Liver (tissue), 8 donors: ENCODE measurements at regions not wholly inside any gene's neighbourhood (a gene's known extent, or its start where the extent isn't known, plus 50 kb on each side); places are given as distances from the start of the nearest gene placed in this dataset.
"Not testable (repeated sequence)": the region's sequence is repeated elsewhere in the genome, so short reads cannot be mapped to it uniquely, and the experiment has no call there.

Experiments
- DNase-seq: peaks from one replicate; pipeline ENCODE4 v3.0.0-alpha.2; 2017; ENCODE audit warnings: low spot score
- H3K27ac ChIP-seq, 2 donors: one replicate each; pipeline ENCODE4 v1.7.0; 2013; ENCODE audit warnings: inconsistent platforms in 2 of 2, low read length in 2 of 2, control low read depth in 1 of 2, low read depth in 1 of 2, mild to moderate bottlenecking in 1 of 2
- H3K27me3 ChIP-seq, 4 donors: one replicate each; pipeline versions ENCODE4 v1.6.1 to v1.7.0; 2013; ENCODE audit warnings: low read length in 3 of 4, inconsistent platforms in 1 of 4, mild to moderate bottlenecking in 1 of 4, moderate library complexity in 1 of 4; ENCODE audit not compliant: control insufficient read depth in 4 of 4, insufficient read depth in 4 of 4
- H3K36me3 ChIP-seq, 4 donors: one replicate each; pipeline versions ENCODE4 v1.6.1 to v1.7.0; 2013; ENCODE audit warnings: low read length in 3 of 4, mild to moderate bottlenecking in 3 of 4, low read depth in 1 of 4, moderate library complexity in 1 of 4; ENCODE audit not compliant: control insufficient read depth in 4 of 4, insufficient read depth in 3 of 4
- H3K4me1 ChIP-seq, 4 donors: one replicate each; pipeline versions ENCODE4 v1.6.1 to v1.7.0; 2013; ENCODE audit warnings: low read length in 3 of 4, mild to moderate bottlenecking in 3 of 4, moderate library complexity in 1 of 4; ENCODE audit not compliant: control insufficient read depth in 4 of 4, insufficient read depth in 4 of 4
- H3K4me3 ChIP-seq, 3 donors: one replicate each; pipeline versions ENCODE4 v1.6.1 to v1.7.0; 2013; ENCODE audit warnings: low read length in 3 of 3, control low read depth in 1 of 3, low read depth in 1 of 3, mild to moderate bottlenecking in 1 of 3
- H3K9ac ChIP-seq, 2 donors: one replicate each; pipeline ENCODE4 v1.7.0; 2013; ENCODE audit warnings: low read length in 2 of 2, mild to moderate bottlenecking in 2 of 2, moderate library complexity in 2 of 2, control low read depth in 1 of 2, low read depth in 1 of 2
- H3K9me3 ChIP-seq, 4 donors: one replicate each; pipeline versions ENCODE4 v1.6.1 to v1.7.0; 2013; ENCODE audit warnings: low read length in 3 of 4; ENCODE audit not compliant: control insufficient read depth in 4 of 4
- ATF3 ChIP-seq: IDR thresholded peaks from 2 replicates; pipeline ENCODE4 v1.6.1; 2016; ENCODE audit warnings: antibody characterized with exemption
- CTCF ChIP-seq: fragments of 150-350 bp; IDR thresholded peaks from 2 replicates; pipeline ENCODE4 v1.5.1; 2017; ENCODE audit warnings: improper control_type of control experiment, low read depth, low read length; ENCODE audit not compliant: missing input control
- EGR1 ChIP-seq, 2 donors: IDR thresholded peaks; 2 replicates each; pipeline ENCODE4 v1.6.1; 2016 to 2018; ENCODE audit warnings: antibody characterized with exemption in 2 of 2, low read depth in 2 of 2
- FOXA1 ChIP-seq: IDR thresholded peaks from 2 replicates; pipeline ENCODE4 v1.6.1; 2016; ENCODE audit warnings: antibody characterized with exemption
- GABPA ChIP-seq, 2 donors: IDR thresholded peaks in 1 of 2; conservative IDR thresholded peaks in 1 of 2; 2 replicates each; pipeline ENCODE4 v1.6.1; 2016; ENCODE audit warnings: antibody characterized with exemption in 2 of 2, mild to moderate bottlenecking in 1 of 2, moderate library complexity in 1 of 2
- HNF4A ChIP-seq, 2 donors: conservative IDR thresholded peaks; 2 replicates each; pipeline ENCODE4 v1.6.1; 2016; ENCODE audit warnings: antibody characterized with exemption in 2 of 2, mild to moderate bottlenecking in 2 of 2
- JUND ChIP-seq, 2 donors: IDR thresholded peaks; 2 replicates each; pipeline ENCODE4 v1.6.1; 2016; ENCODE audit warnings: antibody characterized with exemption in 2 of 2
- MAX ChIP-seq: IDR thresholded peaks from 2 replicates; pipeline ENCODE4 v1.6.1; 2016; ENCODE audit warnings: antibody characterized with exemption
- RAD21 ChIP-seq, 2 donors: IDR thresholded peaks; 2 replicates each; pipeline ENCODE4 v1.6.1; 2016; ENCODE audit warnings: antibody characterized with exemption in 2 of 2, mild to moderate bottlenecking in 2 of 2
- REST ChIP-seq: IDR thresholded peaks from 2 replicates; pipeline ENCODE4 v1.6.1; 2016; ENCODE audit warnings: antibody characterized with exemption, mild to moderate bottlenecking
- RXRA ChIP-seq, 2 donors: IDR thresholded peaks; 2 replicates each; pipeline ENCODE4 v1.6.1; 2017 to 2018; ENCODE audit warnings: antibody characterized with exemption in 2 of 2, mild to moderate bottlenecking in 1 of 2
- SP1 ChIP-seq: IDR thresholded peaks from 2 replicates; pipeline ENCODE4 v1.6.1; 2018; ENCODE audit warnings: antibody characterized with exemption, mild to moderate bottlenecking
- TAF1 ChIP-seq: conservative IDR thresholded peaks from 2 replicates; pipeline ENCODE4 v1.6.1; 2016; ENCODE audit warnings: antibody characterized with exemption, mild to moderate bottlenecking
- YY1 ChIP-seq: IDR thresholded peaks from 2 replicates; pipeline ENCODE4 v1.6.1; 2016; ENCODE audit warnings: antibody characterized with exemption, mild to moderate bottlenecking
- ZBTB33 ChIP-seq: IDR thresholded peaks from 2 replicates; pipeline ENCODE4 v1.6.1; 2016; ENCODE audit warnings: antibody characterized with exemption
- WGBS: extraction: QIAGEN DNeasy Blood & Tissue Kit; methylation state at CpG from one replicate; pipeline ENCODE4 v1.1.7; 2013; 5-methylcytosine and 5-hydroxymethylcytosine counted together
- donor health status: healthy.
- donor health status: healthy.
- donor health status: healthy.
- donor health status: healthy.
- donor health status: healthy.

GRCh38 chr2:146413086-146413610, 1431.7 kb upstream of the ACVR2A start:
- no peaks in the 10 kb centered on the region for H3K9me3 ChIP-seq
- no peak overlapping the region for H3K27ac ChIP-seq
- H3K9ac ChIP-seq: no peak overlapping the region
- no peaks in the 10 kb centered on the region for H3K4me1 ChIP-seq
- no peak for DNase-seq
- 96% methylated on average over 22 of the region's 22 CpGs for WGBS
- H3K4me3 ChIP-seq: no peak overlapping the region
- no peaks in the 10 kb centered on the region for H3K36me3 ChIP-seq
- H3K27me3 ChIP-seq: no peaks in the 10 kb centered on the region
- TF ChIP-seq RAD21 (IDR thresholded peaks at IDR 0.05) (no peak), SP1 (no peak), MAX (no peak)

- DNase-seq: no peak
- H3K9ac ChIP-seq: no peak overlapping the region
- no peaks in the 10 kb centered on the region for H3K4me1 ChIP-seq
- no peak overlapping the region for H3K27ac ChIP-seq
- no peak overlapping the region for H3K4me3 ChIP-seq
- no peak for TF ChIP-seq HNF4A (conservative IDR thresholded peaks at IDR 0.05)
- TF ChIP-seq CTCF: no peak
- TF ChIP-seq ATF3: no peak
- TF ChIP-seq REST: no peak
- no peak for TF ChIP-seq RXRA (IDR thresholded peaks at IDR 0.05)
- TF ChIP-seq EGR1 (IDR thresholded peaks at IDR 0.05; ENCODE audit: low read depth in 2 of 2): no peak
- TF ChIP-seq ZBTB33: no peak
- no peak for TF ChIP-seq TAF1
- TF ChIP-seq YY1: no peak
- TF ChIP-seq JUND (IDR thresholded peaks at IDR 0.05): no peak
- no peak for TF ChIP-seq FOXA1
- no peak for TF ChIP-seq GABPA (IDR thresholded peaks at IDR 0.05 in 1 of 2, conservative IDR thresholded peaks at IDR 0.05 in 1 of 2)
- no peaks in the 10 kb centered on the region for H3K36me3 ChIP-seq
- no peaks in the 10 kb centered on the region for H3K9me3 ChIP-seq
- no peaks in the 10 kb centered on the region for H3K27me3 ChIP-seq
- WGBS: 80% methylated on average over 8 of the region's 8 CpGs
Measured at GRCh38 chr2:146412625-146413024, 1432.2 kb upstream of the ACVR2A start.

- 88% methylated on average over 29 of the region's 30 CpGs for WGBS
- not testable (repeated sequence) for DNase-seq, H3K36me3 ChIP-seq, H3K27ac ChIP-seq, H3K4me3 ChIP-seq, H3K4me1 ChIP-seq, H3K27me3 ChIP-seq, H3K9me3 ChIP-seq, H3K9ac ChIP-seq
Measured at GRCh38 chr2:146405402-146406309, 1439.2 kb upstream of the ACVR2A start.

- H3K27ac ChIP-seq, H3K4me3 ChIP-seq, H3K27me3 ChIP-seq, H3K9ac ChIP-seq, H3K4me1 ChIP-seq, H3K36me3 ChIP-seq, DNase-seq, H3K9me3 ChIP-seq: not testable (repeated sequence)
- 91% methylated on average over 28 of the region's 28 CpGs for WGBS
Measured at GRCh38 chr2:146403546-146404160, 1441.2 kb upstream of the ACVR2A start.
